Tibial artery (tissue), 4 donors: ENCODE measurements at regions not wholly inside any gene's neighbourhood (a gene's known extent, or its start where the extent isn't known, plus 50 kb on each side); places are given as distances from the start of the nearest gene placed in this dataset.

Experiments used
- DNase-seq, 2 donors: peaks; one replicate each; pipeline ENCODE4 v3.0.0-alpha.2; 2019
- H3K27ac ChIP-seq, 2 donors: fragments of 200-600 bp; sonication (generic) in 1 of 2; 1 replicate in 1 of 2; 2 replicates in 1 of 2; pipeline ENCODE4 v1.5.1; 2018 to 2019; ENCODE audit warnings: mild to moderate bottlenecking in 1 of 2
- H3K27me3 ChIP-seq, 2 donors: fragments of 200-600 bp; sonication (generic) in 1 of 2; one replicate each; pipeline versions ENCODE4 v1.5.1 to v1.6.0; 2016 to 2019
- H3K36me3 ChIP-seq, 3 donors: fragments of 200-600 bp; sonication (generic) in 2 of 3; one replicate each; pipeline ENCODE4 v1.5.1; 2016 to 2019; ENCODE audit warnings: mild to moderate bottlenecking in 2 of 3
- H3K4me1 ChIP-seq, 4 donors: fragments of 200-600 bp; sonication (generic) in 2 of 4; 1 replicate in 3 of 4; 2 replicates in 1 of 4; pipeline ENCODE4 v1.5.1; 2016 to 2019
- H3K4me3 ChIP-seq, 2 donors: fragments of 200-600 bp; sonication (generic) in 1 of 2; 1 replicate in 1 of 2; 2 replicates in 1 of 2; pipeline ENCODE4 v1.5.1; 2018 to 2019; ENCODE audit warnings: mild to moderate bottlenecking in 2 of 2
- H3K9me3 ChIP-seq, 3 donors: fragments of 200-600 bp; sonication (generic) in 1 of 3; one replicate each; pipeline ENCODE4 v1.5.1; 2016 to 2019
- CTCF ChIP-seq, 2 experiments: fragments of 200-600 bp in 1 of 2; fragments of 450-650 bp in 1 of 2; IDR thresholded peaks; one replicate each; pipeline ENCODE4 v1.5.1; 2017 to 2019; ENCODE audit warnings: antibody characterized with exemption in 2 of 2, mild to moderate bottlenecking in 1 of 2, moderate library complexity in 1 of 2
- intact Hi-C: fragments of 100-400 bp; cut with DNase I; formaldehyde crosslinking; loops from one replicate; pipeline ENCODE4 v1.15.0; 2023; ENCODE audit warnings: low total_unique reads

- Histone ChIP-seq H3K27ac (no peak overlapping the region), H3K27me3 (no peaks in the 10 kb centered on the region), H3K36me3 (no peaks in the 10 kb centered on the region), H3K9me3 (no peaks in the 10 kb centered on the region), H3K4me3 (no peak overlapping the region), H3K4me1 (no peaks in the 10 kb centered on the region)
- TF ChIP-seq CTCF (IDR thresholded peaks at IDR 0.05), result no peak
- DNase-seq, result no peak
- intact Hi-C loops, result no loop called here
Measured at GRCh38 chr1:219837274-219837993, 90.9 kb downstream of the SLC30A10 start.

- Histone ChIP-seq H3K9me3 (no peaks in the 10 kb centered on the region), H3K4me3 (no peak overlapping the region), H3K36me3 (no peaks in the 10 kb centered on the region), H3K4me1 (no peaks in the 10 kb centered on the region), H3K27ac (no peak overlapping the region), H3K27me3 (no peaks in the 10 kb centered on the region)
- intact Hi-C loops, result no loop called here
- no peak for TF ChIP-seq CTCF (IDR thresholded peaks at IDR 0.05)
- DNase-seq, result no peak
Measured at GRCh38 chr1:219834314-219834917, 93.9 kb downstream of the SLC30A10 start.

GRCh38 chr1:219833214-219833815 is 95.0 kb downstream of the SLC30A10 start:
- H3K27ac ChIP-seq, result no peak overlapping the region
- intact Hi-C loops, result no loop called here
- DNase-seq, result no peak

GRCh38 chr1:219826290-219826689 is 102.1 kb downstream of the SLC30A10 start:
- no peak for DNase-seq
- Histone ChIP-seq H3K36me3 (no peaks in the 10 kb centered on the region), H3K4me1 (no peaks in the 10 kb centered on the region), H3K4me3 (no peak overlapping the region), H3K27me3 (no peaks in the 10 kb centered on the region), H3K9me3 (no peaks in the 10 kb centered on the region), H3K27ac (no peak overlapping the region)
- intact Hi-C loops, result no loop called here
- TF ChIP-seq CTCF (IDR thresholded peaks at IDR 0.05), result no peak

More at GRCh38 chr1:219833214-219833815, 95.0 kb downstream of the SLC30A10 start:
- Histone ChIP-seq H3K27me3 (no peaks in the 10 kb centered on the region), H3K4me1 (no peaks in the 10 kb centered on the region), H3K36me3 (no peaks in the 10 kb centered on the region), H3K9me3 (no peaks in the 10 kb centered on the region), H3K4me3 (no peak overlapping the region)
- no peak for TF ChIP-seq CTCF (IDR thresholded peaks at IDR 0.05)

- Histone ChIP-seq H3K27ac (no peak overlapping the region), H3K4me3 (no peak overlapping the region), H3K27me3 (no peaks in the 10 kb centered on the region), H3K36me3 (no peaks in the 10 kb centered on the region), H3K4me1 (no peaks in the 10 kb centered on the region), H3K9me3 (no peaks in the 10 kb centered on the region)
- intact Hi-C loops, result no loop called here
- DNase-seq, result no peak
- TF ChIP-seq CTCF (IDR thresholded peaks at IDR 0.05), result no peak
Measured at GRCh38 chr1:219825355-219825754, 103.0 kb downstream of the SLC30A10 start.
